GM21360 (cell line): ENCODE measurements at regions not wholly inside any gene's neighbourhood (a gene's known extent, or its start where the extent isn't known, plus 50 kb on each side); places are given as distances from the start of the nearest gene placed in this dataset.

Experiments used
- ATAC-seq: cut with Tn5 transposase; IDR thresholded peaks from one replicate; pipeline ENCODE4 v1.9.1; 2021; ENCODE audit warnings: mild to moderate bottlenecking, moderate library complexity; ENCODE audit not compliant: unreplicated experiment

DNA sequence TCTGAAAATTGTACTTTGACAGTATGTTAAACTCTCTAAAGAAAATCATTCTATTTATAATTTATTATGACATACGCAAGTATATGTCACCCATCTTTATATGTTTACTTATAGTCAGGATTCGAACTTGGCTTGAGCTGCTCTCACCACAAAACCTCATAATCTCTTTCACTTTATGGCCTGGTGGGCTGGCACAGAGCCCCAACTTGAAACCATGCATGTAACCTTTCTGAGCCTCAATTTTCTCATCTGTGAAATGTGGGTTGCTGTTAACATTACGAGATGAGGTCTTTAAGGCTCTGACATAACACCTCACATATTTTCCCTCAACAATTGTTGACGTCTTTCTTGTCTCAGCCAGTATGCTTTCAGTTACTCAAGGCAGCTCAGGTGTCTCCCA, 69.4 kb upstream of the PFN2 start:
- no peak for ATAC-seq

DNA sequence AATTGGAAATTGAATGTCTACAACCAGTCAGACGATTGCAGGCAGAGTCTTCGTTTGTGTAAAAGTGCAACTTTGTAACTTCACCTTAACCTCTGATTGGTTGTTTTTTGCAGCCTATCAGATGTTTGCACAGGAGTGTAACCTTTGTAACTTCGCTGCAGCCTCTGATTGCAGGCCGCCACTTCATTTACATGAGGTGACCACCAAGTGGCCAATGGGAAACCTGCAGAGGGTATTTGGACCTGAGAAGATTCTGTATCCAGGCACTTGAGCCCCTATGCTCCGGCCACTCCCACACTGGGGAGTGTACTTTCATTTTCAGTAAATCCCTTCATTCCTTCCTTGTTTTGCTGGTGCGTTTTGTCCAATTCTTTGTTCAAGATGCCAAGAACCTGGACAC, 68.1 kb upstream of the PFN2 start:
- ATAC-seq, result no peak

DNA sequence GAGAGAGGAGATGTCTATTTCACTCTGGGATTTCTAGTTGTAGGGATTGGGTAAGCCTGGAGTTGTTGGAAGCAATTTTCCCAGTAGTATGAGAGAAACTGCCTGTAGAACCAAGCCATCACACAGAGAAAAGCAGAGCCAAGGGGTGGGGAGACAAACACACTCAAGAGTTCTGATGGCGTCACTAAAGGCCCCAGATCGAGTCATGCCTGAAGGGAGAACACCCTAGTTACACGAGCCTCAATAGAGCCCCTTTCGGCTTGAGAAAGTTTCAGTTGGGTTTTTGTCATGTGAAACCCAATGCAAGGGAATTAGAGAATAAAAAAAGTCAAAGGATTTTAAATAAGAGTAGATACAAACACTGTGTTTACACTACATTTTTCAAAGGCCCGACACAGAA, 66.1 kb upstream of the PFN2 start:
- no peak for ATAC-seq

DNA sequence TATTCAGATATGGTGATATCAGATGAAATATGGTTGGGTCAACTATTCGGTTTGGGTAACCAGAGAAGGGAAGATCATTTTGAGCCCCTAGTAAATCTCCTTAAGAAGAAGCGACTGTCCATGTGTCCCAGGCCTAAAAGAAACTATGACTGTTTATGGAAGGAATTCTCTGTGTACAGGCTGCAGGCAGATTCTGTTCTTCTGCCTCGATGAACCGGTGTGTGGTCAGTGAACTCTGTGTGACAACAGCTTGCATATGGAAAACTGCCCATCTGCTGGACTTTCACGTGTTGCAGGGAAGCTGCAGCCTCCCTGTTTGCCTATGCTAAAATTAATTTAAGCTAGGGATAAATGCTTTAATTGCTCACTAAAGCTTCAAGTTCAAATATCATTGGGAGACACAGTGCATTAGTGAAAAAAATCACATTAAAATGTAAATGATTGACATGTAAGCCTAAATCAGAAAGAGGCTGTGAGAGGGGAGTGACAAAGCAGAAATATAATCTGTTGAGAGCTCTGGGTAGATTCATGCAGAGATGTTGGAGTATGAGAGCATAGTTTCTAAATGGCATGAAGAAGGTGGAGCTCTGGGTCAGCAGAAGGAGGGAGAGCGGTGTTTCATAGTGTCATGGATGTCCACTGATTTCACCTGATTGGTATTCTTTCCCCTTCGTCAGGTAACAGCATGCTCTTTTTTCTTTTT, 65.4 kb upstream of the PFN2 start:
- ATAC-seq, result no peak

DNA sequence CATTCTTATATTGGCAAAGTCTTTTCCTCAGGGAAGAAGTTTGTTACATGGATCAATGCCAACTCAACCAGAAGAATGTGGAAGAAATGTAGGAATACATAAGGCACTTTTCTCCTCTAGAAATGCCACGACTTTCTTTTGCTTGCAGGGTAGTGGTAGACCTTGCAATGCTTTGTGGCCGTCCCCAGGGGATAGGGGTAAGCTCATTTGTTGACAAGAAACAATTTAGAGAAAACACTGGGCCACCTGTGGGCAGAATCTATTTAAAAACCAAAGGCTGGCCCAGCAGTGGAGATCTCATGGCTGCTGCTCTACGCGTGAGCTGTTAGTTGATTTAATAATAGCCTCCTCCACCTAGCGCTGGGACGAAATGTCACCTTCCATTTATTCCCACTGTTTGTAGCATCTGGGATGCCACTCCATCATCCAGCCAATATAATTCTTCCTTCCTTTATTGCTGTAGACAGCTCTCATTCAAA, 64.6 kb upstream of the PFN2 start:
- no peak for ATAC-seq

DNA sequence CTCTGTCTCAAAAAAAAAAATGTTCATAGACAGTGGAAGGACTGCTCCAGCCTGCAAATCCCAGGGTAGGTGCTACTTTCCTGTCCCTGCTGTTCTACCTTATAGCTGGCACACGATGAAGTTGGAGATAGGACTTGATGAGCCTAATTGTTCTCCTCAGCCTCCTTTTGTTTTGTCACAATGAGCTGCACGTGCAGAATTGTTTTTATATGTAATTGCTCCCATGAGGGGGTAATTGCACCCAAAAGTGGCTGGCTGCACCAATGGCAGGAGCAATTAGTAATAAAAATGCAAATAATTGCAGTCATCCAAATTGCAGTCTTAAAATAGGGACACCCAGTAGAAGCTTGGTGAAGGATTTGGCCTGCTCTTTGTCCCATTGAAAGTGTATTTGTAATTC, 63.0 kb upstream of the PFN2 start:
- ATAC-seq, result no peak

DNA sequence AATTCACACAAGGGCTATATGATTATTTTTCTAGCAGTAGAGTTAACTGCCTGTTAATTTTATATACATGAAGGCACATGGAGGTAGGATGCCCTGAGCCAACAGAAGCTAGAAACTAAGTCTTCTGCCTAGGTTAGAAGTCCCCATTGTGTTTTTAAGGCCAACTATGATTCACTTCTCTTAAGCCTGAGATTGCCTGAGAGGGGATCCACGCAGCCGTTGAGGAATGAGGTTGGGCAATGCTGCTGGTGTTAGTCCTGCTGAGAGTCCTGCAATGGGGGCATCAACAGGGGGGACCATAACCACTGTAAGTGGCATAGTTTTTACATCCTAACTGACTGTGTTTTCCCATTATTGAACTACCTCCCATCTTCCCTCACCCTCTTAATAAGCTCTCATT, 60.1 kb upstream of the PFN2 start:
- no peak for ATAC-seq

DNA sequence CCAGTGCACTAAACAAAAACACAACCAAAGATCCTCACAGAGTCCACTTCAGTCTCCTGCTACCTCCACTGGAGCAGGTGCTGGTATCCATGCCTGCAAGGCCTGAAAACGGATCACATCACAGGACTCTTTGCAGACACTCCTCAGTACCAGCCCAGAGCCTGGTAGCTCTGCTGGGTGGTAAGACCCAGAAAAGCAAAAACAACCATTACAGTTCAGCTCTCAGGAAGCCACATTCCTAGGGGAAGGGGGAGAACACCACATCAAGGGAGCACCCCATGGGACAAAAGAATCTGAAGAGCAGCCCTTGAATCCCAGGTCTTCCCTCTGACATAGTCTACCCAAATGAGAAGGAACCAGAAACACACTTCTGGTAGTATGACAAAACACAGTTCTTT, 52.5 kb upstream of the PFN2 start:
- ATAC-seq, result no peak

DNA sequence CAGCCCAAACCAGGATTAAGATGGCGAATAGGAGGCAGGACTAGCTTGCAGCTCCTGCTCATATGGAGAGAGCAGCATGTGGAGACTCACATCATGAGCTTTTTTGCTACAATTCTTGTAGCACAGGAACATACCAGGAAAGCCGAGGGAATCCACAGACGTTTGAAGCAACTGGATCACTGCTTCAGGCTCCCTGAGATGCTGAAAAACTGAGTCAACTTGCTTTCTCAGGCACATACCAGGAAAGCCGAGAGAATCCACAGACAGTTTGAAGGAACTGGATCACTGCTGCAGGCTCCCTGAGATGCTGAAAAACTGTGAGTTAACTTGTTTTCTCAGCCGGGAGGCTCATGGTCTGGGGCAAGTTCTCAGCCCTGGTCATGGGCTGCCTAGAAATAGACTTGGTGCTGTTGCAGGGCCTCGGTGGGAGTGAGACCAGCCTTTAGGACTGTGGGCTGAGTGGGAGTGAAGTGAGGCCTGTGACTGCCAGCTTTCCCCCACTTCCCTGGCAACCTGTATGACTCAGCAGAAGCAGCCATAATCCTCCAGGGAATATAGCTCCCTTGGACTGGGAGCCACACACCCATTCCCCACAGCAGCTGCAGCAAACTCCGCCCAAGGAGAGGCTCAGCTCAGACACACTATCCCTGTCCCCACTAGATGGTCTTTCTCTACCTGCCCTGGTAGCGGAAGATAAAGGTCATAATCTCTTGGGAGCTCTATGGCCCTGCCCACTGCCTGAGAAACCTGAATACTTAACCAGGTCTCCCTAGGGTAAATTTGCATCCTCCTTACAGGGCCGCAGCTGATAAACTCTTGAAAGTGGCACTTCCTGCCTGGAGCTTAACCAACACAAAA, 51.9 kb upstream of the PFN2 start:
- no peak for ATAC-seq

DNA sequence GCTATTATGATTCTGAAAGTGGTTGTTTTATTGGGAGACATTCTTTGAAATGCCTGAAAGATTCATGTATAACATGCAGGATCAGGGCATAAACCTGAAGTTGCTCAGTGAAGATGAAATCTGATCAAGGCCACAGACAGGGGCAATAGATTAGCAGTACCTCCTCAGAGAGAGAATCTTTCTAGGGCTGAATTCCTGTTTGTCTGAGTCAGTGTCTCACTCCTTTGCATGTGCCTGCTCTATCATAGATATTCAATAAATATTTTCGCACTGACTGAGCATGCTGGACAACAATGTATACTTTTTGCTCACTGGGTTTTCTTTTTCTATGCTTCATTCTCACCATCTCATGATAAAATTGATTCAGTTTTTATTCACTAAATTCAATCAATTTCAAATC, 49.8 kb upstream of the PFN2 start:
- no peak for ATAC-seq
